ENCODE measurements at regions not wholly inside any gene's neighbourhood (a gene's known extent, or its start where the extent isn't known, plus 50 kb on each side); places are given as distances from the start of the nearest gene placed in this dataset.

DNA sequence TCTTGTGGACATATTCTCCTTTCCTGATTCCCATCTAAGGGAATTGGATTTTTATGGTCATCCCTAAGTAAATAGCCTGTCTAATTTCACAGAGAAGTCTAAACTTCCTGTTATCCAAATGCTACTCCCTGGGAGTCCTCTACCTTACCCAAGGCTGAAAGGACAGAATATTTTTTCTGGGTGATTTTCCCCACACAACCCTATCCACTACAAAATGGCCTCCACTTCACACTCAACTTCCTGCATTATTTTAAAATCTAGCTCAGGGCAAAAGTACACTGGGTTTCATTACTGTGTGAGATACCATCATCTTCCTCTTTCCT lies 77.5 kb upstream of the ABI3BP start:
- no TSS peak for BruUV-seq (replicated peaks)
- CTCF ChIA-PET = interaction anchor here (1.1 to 4.5 kb wide), 7 partner anchors 10 to 610 kb away, joined by 3 to 25 read pairs (median 4); no protein-coding TSS in a partner anchor
- H3K4me2 ChIP-seq (ENCODE audit: control insufficient read depth, insufficient read depth) = no peak overlapping the region
- in situ Hi-C loops (cut with MboI) = loop anchor here (5.0 kb wide), 2 partner anchors 312 to 567 kb away; no protein-coding TSS in a partner anchor
- ATAC-seq (no peak; the same call in 2 of the 3 replicates), FAIRE-seq (no peak), DNase-seq (ENCODE audit: low read depth, low spot score) (no peak)
- no peaks in the 10 kb centered on the region for H3K36me3 ChIP-seq (ENCODE audit: control insufficient read depth in 2 of 2, insufficient read depth in 2 of 2, low read length in 1 of 2)
- no peaks in the 10 kb centered on the region for H3K79me2 ChIP-seq (ENCODE audit: control insufficient read depth, insufficient read depth, low read length)
- intact Hi-C loops (cut with micrococcal nuclease; ENCODE audit: unreplicated experiment) = loop anchor here (1.0 kb wide), 3 partner anchors 126 to 566 kb away; no protein-coding TSS in a partner anchor
- H3K27me3 ChIP-seq (replicated peaks in 1 of 2; ENCODE audit: control insufficient read depth in 2 of 2, insufficient read depth in 2 of 2, low read length in 1 of 2) = no peaks in the 10 kb centered on the region
- no peaks in the 10 kb centered on the region for H3K4me1 ChIP-seq (ENCODE audit: control insufficient read depth, insufficient read depth, low read length)
- H2AFZ ChIP-seq (ENCODE audit: control insufficient read depth, low read depth, low read length) = no peak overlapping the region
- no peak overlapping the region for H3K9ac ChIP-seq (ENCODE audit: control insufficient read depth, insufficient read depth, low read length)
- H3K27ac ChIP-seq (ENCODE audit: control insufficient read depth, insufficient read depth) = no peak overlapping the region
- POLR2A ChIA-PET = no interaction called here
- TF ChIP-seq MTA3 (IDR thresholded peaks at IDR 0.05; ENCODE audit: borderline replicate concordance, low read length) (no peak), PAX5 (IDR thresholded peaks at IDR 0.05; ENCODE audit: borderline replicate concordance, low read depth, low read length) (no peak), MXI1 (IDR thresholded peaks at IDR 0.05; ENCODE audit: low read depth, low read length) (no peak), TCF3 (IDR thresholded peaks at IDR 0.05; ENCODE audit: borderline replicate concordance, insufficient read depth, low read depth, low read length) (no peak), NFYA (IDR thresholded peaks at IDR 0.05; ENCODE audit: borderline replicate concordance, low read depth, low read length) (no peak), ZNF274 (IDR thresholded peaks at IDR 0.05; ENCODE audit: insufficient read depth, insufficient read length) (no peak), NR2C2 (IDR thresholded peaks at IDR 0.05; ENCODE audit: borderline replicate concordance, control insufficient read depth, insufficient read length, low read depth) (no peak), RB1 (IDR thresholded peaks at IDR 0.05; ENCODE audit: borderline replicate concordance) (no peak), BMI1 (IDR thresholded peaks at IDR 0.05; ENCODE audit: borderline replicate concordance) (no peak), TBL1XR1 (IDR thresholded peaks at IDR 0.05; ENCODE audit: low read depth, low read length) (no peak), SREBF1 (IDR thresholded peaks at IDR 0.05; ENCODE audit: low read length) (no peak), WRNIP1 (IDR thresholded peaks at IDR 0.05; ENCODE audit: borderline replicate concordance, low read depth, low read length) (no peak)
- TF ChIP-seq, protein P1, sequence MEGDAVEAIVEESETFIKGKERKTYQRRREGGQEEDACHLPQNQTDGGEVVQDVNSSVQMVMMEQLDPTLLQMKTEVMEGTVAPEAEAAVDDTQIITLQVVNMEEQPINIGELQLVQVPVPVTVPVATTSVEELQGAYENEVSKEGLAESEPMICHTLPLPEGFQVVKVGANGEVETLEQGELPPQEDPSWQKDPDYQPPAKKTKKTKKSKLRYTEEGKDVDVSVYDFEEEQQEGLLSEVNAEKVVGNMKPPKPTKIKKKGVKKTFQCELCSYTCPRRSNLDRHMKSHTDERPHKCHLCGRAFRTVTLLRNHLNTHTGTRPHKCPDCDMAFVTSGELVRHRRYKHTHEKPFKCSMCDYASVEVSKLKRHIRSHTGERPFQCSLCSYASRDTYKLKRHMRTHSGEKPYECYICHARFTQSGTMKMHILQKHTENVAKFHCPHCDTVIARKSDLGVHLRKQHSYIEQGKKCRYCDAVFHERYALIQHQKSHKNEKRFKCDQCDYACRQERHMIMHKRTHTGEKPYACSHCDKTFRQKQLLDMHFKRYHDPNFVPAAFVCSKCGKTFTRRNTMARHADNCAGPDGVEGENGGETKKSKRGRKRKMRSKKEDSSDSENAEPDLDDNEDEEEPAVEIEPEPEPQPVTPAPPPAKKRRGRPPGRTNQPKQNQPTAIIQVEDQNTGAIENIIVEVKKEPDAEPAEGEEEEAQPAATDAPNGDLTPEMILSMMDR (IDR thresholded peaks at IDR 0.05 in 2 of 3, conservative IDR thresholded peaks at IDR 0.05 in 1 of 3; ENCODE audit: control insufficient read depth in 2 of 3, extremely low read depth in 1 of 3, insufficient read depth in 1 of 3, low read depth in 3 of 3, low read length in 3 of 3) = no peak
- TF ChIP-seq, protein P2, sequence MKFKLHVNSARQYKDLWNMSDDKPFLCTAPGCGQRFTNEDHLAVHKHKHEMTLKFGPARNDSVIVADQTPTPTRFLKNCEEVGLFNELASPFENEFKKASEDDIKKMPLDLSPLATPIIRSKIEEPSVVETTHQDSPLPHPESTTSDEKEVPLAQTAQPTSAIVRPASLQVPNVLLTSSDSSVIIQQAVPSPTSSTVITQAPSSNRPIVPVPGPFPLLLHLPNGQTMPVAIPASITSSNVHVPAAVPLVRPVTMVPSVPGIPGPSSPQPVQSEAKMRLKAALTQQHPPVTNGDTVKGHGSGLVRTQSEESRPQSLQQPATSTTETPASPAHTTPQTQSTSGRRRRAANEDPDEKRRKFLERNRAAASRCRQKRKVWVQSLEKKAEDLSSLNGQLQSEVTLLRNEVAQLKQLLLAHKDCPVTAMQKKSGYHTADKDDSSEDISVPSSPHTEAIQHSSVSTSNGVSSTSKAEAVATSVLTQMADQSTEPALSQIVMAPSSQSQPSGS (IDR thresholded peaks at IDR 0.05; ENCODE audit: low read length) = no peak
- SMC1A ChIA-PET (ENCODE audit: uncharacterized antibody, unreplicated experiment) = interaction anchor here (0.6 to 2.4 kb wide), 7 partner anchors 10 to 605 kb away, joined by 3 to 18 read pairs (median 3); no protein-coding TSS in a partner anchor
- no peak overlapping the region for H3K4me3 ChIP-seq
- RAD21 ChIA-PET (ENCODE audit: unreplicated experiment) = interaction anchor here (1.5 kb wide), 1 partner anchor 567 kb away, joined by 4 read pairs; no protein-coding TSS in a partner anchor
- H3K9me3 ChIP-seq (replicated peaks; ENCODE audit: control insufficient read depth, insufficient read depth, low read length) = no peaks in the 10 kb centered on the region
- no peaks in the 10 kb centered on the region for H4K20me1 ChIP-seq (ENCODE audit: control insufficient read depth, insufficient read depth)

Measured in GM12878 (cell line).